Activated CD4-positive, alpha-beta T cell treated with anti-CD3 and anti-CD28 coated beads for 24 hours (primary cell): ENCODE measurements at regions not wholly inside any gene's neighbourhood (a gene's known extent, or its start where the extent isn't known, plus 50 kb on each side); places are given as distances from the start of the nearest gene placed in this dataset.

Experiments
- DNase-seq, 2 donors: peaks; one replicate each; pipeline ENCODE4 v3.0.0-alpha.2; 2020; ENCODE audit warnings: low read depth in 2 of 2

DNA sequence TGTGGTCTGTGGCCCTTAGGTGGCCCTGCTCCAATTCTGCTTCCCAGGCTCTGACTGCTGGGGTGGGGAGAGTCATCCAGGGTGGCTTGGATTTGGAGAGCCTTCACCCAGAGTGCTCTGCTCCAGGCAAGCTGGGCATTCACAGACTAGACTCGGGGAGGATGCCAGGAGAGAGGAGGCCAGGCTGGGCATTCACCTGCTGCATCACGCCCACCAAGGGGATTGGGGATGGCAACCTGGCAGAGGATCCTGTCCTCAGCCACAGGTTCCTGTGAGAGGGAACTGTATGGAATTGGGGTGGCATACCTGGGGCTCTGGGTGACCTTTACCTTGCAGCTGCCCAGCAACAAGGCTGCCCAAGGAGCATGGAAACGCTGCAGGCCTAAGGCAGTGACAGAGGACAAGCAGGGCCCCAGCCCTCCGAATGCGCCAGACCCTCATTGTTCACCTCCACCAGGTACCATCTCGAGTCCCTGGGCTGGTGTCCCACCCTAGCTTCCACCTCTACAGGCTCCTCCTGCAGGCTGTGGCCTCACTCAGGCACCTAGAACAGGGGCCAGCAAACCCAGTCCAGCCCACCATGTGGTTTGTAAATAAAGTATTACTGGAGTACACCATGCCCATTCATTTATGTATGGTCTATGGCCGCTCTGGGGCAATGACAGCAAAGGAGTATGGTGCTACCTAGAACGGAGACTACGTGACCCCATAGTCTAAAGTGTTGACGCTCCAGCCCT is 255.3 kb upstream of the RAB6C start:
- no peak for DNase-seq

DNA sequence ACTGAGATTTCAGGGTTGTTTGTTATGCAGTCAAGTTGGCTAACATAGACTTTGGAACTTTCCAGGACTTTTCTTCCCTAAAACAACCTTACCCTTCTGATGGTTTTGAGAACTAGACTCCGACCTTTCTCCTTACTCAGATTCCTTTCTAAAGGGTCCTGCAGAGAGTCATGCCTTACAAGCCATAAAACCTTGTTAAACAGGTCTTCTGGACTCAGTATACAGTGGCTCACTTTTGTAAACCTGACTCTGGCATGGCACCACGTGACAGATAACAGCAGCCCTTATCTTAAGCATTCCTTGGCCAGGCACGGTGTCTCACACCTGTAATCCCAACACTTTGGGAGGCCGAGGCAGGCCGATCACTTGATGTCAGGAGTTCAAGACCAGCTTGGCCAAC is 253.2 kb upstream of the RAB6C start:
- no peak for DNase-seq

DNA sequence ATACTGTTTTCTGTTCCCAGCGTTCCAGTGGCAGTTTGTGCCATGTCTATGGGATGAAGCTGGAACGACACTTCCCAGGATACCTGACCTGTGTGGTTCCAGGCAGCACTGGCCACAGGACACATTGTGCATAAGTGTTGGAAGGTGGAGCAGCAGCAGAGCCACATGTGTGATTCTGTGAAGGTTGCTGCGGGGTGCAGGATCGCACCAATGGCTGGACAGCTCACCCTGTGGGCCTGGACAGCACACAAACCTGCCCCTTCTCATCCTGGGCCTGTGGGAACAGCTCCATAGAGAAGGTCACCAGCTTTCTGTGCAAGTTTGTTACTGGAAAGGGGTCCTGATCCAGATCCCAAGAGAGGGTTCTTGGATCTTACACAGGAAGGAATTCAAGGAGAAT is 252.2 kb upstream of the RAB6C start:
- no peak for DNase-seq

DNA sequence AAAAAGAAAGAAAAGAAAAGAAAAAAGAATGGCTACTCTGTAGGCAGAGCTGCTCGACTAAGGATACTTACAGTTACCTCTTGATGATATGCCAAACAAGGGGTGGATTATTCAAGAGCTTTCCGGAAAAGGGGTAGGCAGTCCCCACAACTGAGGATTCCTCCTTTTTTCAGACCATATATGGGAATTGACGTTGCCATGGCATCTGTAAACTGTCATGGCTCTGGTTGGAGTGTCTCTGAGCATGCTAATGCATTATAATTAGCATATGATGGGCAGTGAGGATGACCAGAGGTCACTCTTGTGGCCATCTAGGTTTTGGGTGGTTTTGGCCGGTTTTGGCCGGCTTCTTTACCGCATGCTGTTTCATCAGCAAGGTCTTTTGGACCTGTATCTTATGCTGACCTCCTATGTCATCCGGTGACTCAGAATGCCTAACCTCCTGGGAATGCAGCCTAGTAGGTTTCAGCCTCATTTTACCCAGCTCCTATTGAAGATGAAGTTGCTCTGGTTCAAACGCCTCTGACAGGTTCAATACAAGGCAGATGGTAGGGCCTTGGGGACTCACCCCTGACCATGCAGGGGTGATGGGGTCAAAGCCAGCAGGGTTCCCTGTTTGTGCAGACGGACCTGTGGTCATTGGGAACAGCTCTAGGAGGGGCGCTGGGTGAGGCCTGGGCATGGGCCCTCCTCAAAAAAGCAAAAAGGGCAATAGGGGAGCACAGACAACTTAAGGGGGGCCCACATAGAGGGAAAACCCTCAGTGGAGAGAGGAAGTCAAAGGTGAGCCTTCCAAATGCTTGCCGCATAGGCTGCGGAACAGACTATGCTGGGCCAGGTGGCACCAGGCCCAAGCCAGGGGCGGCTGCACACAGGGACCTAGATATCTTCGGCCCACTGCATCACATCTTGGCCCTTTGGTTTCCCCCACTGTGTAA is 251.2 kb upstream of the RAB6C start:
- no peak for DNase-seq

DNA sequence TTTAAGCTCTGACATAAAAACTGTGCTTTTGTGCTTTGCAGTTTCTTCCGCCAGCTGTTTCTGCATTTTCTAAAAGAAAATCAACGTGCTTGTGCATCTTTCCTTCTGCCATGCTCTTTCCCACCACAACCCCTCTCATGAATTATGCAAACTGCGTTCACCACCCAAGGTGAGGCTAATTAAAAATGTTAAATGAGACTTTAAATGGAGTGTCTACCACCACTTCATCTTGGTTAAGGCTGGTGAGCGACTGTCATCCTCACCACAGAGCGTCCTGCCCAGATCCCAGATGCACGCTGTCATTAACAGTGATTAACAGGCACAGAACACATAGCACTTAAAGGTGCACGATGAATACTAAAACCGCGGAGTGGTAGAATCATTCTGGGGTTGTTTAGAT is 250.5 kb upstream of the RAB6C start:
- DNase-seq = no peak

DNA sequence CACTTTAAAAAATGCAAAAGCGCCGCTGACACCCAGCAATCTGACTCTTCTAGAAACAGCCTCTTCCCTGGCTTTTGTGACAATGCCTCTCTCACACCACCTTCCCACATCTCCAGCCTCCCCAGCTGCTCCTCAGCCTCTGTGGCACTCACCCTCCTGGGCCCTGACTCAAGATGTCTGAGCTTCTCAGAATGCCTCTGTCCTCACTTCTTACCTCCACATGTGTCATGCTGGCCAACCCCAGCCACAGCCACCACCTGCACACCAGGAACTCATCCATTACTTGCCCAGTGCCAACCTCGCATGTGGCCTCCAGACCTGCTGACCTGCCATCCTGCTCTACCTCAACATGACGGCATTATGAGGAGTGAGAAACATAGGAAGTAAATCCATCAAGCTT is 249.8 kb upstream of the RAB6C start:
- DNase-seq = no peak

DNA sequence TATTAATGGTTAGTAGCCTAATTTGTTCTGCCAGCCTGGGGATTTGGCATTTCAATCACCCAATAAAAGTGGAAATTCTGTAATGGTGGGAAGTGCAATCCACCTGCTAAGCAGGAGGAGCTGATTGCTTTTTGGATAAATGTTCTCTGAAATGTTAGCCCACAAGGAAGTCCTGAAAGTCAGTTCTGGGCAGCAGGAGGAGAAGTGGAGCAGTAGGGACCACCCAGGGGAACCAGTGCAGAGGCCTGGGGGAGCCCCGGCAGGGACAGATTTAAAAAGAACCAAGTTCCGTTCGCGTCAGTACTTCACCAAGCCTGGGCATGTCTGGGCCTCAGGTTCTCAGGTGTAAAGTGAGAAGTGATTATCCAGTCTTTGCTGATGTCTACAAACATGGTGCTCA is 248.5 kb upstream of the RAB6C start:
- no peak for DNase-seq

DNA sequence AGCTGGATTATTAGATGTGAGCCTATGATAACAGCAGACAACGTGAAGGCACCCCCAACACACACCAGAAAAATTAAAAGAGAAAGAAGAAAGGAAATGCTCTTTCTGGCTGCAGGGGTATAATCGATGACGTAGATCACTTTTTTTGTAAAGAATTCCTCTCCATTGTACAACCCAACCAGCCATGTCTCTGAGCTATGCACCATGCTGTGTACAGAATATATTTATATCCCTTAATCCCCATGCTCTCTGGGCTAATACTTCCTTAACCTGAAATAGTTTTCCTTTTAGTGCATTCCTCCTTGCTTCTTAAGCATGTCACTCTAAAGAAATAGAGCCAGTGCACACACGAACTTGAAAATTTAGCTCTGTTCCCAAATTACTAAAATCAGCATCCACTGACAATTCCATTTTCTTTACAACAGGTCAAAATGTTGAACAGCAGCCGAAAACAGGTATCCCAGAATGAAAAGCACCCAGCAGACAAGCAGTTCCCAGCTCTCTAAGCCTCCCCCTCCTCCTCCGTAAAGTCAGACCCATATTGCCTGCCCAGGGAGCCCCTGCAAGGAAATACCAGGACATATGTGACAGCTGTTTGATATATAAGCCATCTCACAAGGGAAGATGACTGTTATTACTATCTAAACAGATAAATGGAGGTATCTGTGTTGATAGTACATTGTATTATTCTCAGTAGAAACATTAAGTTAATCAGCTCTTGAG is 247.4 kb upstream of the RAB6C start:
- no peak for DNase-seq

DNA sequence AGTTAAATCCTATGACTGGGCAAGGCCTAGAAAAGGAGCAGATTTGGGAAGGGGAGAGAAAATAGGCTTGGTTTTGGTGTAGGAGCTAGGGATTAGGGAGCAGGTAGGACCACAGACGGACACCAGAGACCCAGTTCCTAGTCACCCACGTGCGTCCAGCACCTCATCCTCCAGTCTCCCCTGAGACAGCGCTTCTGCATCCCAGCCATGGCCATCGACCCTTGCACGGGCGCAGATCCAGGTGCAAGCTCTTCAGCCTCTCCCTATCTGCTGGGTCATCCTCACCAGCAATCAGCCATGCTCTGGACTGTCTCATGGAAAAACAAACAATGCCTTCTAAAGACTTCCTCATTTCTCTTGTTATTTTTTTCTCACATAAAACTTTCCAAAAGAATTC is 246.8 kb upstream of the RAB6C start:
- no peak for DNase-seq

DNA sequence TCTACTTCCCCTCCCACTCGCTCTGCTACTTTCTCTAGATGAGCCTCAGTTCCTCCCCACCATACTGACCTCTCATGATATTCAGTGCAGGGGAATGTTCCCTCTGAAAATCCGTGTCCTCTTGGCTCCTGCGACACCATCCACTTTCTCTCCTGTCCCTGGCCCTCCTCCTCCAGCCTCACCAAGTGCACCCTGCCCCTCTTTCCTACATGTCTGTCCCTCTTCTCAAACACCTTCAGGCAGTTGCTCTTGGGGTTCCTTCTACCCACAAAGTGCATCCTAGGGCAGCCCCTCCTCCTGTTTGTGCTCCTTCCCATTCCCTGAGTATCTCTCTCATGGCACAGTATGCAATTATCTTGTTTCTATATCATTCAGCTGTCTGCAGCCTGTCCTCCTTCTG is 246.4 kb upstream of the RAB6C start:
- DNase-seq = no peak

DNA sequence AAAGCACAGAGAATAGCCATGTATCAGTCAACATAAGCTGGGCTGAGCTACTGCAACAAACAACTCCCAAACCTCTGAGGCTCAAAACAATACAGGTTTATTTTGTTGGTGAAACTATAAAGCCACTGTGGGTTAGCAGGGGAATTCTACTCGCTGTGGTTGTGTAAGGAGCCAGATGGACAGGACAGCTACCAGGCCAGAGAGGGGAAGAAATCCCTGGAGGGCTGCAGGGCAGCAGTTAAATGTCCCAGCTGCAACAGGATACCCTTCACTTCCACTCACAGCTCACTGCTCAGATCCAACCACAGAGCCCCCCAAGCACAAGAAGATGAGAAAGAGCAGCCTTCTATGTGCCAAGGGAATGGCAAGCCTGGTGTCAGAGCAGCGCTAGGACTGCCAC is 245.9 kb upstream of the RAB6C start:
- DNase-seq = no peak

DNA sequence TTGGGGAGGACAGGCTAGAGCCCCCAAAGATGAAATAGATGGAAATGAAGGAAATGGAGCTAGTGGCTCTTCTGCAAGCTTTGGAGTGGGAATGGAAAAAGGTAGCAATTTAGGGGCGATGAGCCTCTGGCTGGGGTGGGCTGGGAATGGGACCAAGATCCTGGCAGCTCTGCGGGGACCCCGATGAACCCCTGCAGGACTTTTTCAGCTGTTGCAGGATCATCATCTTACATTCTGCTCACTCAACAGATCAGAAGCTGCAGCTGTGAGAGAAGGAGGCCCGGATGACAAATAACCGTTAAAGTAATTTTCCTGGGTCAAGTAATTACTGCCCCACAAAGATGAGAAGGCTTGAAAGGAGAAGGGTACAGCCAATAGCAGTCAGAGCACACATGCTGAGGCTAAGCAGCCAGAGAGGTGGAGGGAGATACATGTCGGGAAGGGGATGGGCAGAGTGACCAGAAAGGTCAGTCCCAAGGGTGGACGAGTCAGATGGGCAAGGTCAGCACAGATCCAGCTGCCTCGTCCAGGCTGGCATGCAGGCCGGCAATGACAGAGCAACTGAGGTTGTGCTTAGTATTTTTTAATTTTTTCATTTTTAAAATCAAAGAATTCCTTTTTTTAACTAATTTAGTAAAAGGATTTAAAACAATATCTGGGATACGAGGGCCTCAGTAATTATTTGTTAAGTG is 245.0 kb upstream of the RAB6C start:
- no peak for DNase-seq

DNA sequence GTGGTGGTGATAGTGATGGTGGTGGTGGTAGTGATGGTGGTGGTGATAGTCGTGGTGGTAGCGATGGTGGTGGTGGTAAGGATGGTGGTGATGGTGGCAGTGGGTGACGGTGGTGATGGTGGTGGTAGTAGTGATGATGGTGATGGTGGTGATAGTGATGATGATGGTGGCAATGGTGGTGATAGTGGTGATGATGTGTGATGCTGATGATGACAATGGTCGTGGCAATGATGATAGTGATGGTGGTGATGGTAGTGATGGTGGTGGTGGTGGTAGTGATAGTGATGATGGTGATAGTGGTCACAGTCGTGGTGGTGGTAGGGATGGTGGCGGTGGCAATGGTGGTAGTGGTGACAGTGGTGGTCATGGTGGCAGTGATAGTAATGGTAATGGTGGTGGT is 243.9 kb upstream of the RAB6C start:
- no peak for DNase-seq

DNA sequence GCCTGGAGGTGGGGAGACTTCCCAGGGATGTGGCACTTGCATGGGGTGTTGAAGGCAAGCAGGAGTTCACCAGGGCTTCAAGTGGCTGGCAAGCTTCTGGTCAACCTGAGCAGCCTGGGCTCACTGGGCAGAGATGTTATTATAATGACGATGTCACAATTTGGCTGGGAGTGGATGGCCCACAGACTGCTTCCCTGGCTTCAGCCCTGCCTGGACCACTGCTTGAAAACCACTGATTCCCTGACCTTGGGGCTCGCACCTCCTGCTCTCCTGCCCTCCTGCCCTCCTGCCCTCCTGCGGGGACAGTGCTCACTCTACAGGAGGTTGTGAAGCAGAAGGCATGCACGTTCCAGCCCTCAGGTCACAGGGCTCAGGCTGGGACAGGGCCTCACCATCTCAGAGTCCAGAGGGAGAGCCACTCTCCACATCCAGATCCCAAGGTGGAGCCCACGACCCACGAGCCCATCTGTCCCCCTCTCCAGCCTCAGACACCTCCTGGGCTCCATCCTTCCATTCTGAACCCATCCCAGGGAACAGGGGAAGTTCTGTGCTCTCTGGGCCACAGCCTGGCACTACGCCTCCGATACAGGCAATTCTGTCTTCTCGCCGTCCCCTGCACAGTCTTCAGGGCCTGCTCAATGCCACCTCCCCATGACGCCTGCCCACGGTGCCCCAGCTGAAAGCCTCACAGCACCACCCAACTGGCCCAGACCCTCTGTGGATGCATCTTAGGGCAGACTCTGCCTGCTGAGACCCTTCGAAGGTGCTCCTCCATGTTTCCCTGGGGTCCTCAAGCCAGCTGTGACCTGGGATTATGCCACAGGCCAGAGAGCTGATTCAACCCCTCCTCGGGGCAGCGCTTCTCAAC is 241.6 kb upstream of the RAB6C start:
- no peak for DNase-seq

DNA sequence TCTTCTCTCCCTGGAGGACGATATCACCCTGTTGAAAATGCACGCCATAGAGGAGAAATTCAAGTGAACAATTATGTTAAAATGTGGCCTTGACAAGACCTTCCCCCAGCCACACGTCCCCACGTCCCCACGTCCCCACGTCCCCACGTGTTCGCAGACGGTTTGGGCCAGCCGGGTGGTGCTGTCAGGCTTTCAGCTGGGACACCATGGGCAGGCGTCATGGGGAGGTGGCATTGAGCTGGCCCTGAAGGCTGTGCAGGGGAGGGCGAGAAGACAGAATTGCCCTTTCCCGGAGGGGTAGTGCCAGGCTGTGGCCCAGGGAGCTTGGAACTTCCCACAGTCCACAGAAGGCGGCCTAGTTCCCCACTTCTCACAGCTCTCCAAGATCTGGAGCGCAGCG is 240.7 kb upstream of the RAB6C start:
- no peak for DNase-seq

DNA sequence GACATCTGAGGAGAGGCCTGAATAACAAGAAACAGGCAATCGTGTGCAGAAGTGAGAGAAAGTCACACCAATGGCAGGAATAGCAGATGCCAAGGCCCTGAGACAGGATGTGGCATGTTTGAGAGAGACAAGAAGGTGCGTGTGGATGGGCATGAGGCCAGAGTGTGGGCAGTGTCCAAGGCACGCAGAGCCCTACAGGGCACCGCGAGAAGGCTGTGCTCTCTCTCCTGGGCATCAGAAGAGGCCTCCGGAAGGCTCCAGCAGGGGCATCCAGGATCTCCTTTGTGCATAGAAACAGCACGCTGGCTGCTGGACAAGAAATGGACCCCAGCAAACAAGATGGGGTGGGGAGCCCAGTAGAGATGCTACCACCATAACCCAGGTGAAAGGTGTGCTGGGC is 239.0 kb upstream of the RAB6C start:
- no peak for DNase-seq

DNA sequence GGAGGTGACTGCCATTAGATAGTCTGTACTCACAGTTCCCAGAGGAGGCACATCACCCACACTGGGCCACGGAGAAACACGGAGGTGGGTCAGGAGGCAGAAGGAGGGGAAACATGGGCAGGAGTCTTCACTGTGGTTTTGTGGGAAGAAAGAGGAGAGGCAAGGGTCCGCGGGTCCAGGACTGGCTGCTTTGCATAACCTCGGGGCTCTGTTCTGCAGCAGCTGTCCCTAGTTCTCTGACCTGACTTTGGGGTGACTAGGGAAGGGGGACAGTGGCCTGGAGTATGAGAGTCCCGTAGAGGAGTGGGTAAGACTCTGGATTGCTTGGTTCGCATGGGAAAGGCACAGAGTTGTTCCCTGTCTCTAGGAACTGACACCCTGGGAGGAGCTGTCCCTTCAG is 238.3 kb upstream of the RAB6C start:
- DNase-seq = no peak

DNA sequence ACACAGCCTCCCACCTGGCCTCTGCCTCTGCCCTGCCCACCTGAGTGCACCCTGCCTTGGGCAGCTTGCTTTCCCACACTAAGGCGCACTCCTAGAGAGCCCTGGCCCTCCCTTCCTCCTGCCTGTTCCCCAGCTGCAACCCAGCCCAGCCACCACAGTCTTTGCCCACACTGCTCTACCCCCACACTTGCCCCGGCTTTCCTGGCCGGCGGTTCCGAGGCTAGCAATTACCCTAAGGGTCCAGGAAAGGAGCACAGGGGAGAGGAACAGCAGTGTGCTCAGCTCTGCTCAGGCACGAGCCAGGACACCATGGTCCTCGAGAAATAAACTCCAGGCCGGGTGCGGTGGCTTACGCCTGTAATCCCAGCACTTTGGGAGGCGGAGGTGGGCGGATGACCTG is 237.8 kb upstream of the RAB6C start:
- DNase-seq = no peak

DNA sequence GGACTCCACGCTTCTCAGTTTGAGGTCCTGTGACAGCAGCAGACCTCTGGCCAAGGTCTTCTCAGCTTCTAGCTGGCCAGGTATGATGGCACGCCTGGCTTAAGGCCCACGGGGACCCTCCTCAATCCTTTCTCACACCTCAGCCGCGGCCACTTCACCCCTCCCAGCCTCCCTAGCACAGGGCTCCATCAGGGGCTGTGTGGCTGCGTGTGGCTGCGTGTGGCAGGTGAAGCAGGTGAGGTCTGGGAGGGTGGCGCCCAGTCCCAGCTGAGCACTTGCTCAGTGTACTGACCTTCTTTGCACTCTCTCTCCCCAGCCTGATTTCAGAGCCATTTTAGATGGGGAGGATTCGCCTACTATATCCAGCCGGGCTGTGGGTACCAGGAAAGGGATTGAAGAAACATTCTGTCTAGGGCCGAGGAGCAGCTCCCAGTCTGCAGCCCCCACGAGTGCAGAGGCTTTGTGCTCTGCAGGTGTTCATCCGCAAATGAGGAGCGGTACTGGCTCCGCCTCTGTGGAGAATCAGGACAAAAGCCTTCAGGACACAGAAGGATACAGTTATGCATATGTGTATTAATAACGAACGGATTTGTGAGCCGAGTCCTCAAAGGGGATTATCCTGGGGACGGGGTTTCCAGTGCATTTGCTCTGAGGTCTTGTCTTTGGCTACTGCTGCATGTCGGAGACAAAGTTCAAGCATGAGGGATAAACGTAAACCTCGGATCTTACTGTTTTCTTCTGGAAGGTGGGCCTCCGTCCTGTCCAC is 236.9 kb upstream of the RAB6C start:
- DNase-seq = no peak

DNA sequence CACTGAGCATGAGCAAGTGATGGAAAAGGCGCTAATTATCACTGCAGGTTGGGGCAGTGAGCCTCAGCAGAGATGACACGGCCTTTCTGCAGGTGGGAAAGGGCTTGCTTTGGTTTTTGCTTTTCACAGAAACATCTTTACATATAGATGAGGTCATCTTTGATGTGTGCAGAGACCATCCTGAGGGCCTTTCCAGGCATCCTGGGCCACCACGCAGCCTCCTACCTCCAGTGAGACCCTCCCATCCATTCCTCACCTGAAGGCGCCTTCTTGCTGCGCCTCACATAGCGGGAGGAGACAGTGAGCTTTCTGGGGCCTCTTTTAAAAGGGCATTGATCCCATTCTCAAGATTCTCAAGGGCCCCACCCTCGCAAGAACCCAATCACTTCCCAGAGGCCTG is 235.3 kb upstream of the RAB6C start:
- no peak for DNase-seq
